GM12878 (cell line): ENCODE measurements at regions not wholly inside any gene's neighbourhood (a gene's known extent, or its start where the extent isn't known, plus 50 kb on each side); places are given as distances from the start of the nearest gene placed in this dataset.

Experiments
- ATAC-seq: fragments of 200-7000 bp; cut with Tn5 transposase; 3 replicates; pipeline ENCODE4 v1.9.1; 2020; ENCODE audit warnings: mild to moderate bottlenecking, moderate library complexity
- BruUV-seq: library from RNA; stranded (reverse); fragments of 400-500 nt; replicated peaks from 2 replicates; lab custom pipeline; 2021; lab: Mats Ljungman, UMichigan
- CTCF ChIA-PET: fragments of 300-600 bp; sonication (Branson Sonifier 250); formaldehyde crosslinking; extraction: SDS; loops from one replicate; lab custom pipeline; 2021; ENCODE audit warnings: inconsistent platforms; lab: Yijun Ruan, JAX
- POLR2A ChIA-PET: fragments of 350-600 bp; formaldehyde crosslinking; extraction: SDS; loops from one replicate; lab custom pipeline; 2021; ENCODE audit warnings: inconsistent platforms; lab: Charles Lee
- RAD21 ChIA-PET: fragments of 300-600 bp; sonication (Branson Sonifier 250); formaldehyde crosslinking; loops from one replicate; lab custom pipeline; 2023; ENCODE audit warnings: antibody characterized with exemption; ENCODE audit not compliant: unreplicated experiment; lab: Charles Lee
- SMC1A ChIA-PET: fragments of 300-600 bp; sonication (Branson Sonifier 250); formaldehyde crosslinking; loops from one replicate; lab custom pipeline; 2023; ENCODE audit not compliant: unreplicated experiment, uncharacterized antibody; lab: Charles Lee
- DNase-seq: peaks from one replicate; pipeline ENCODE4 v3.0.0-alpha.2; 2011; ENCODE audit warnings: low read depth, low spot score
- FAIRE-seq: peaks from 3 replicates; lab custom pipeline; 2011; peaks lifted over from hg19 to GRCh38; lab: Jason Lieb, UNC
- H2AFZ ChIP-seq: 2 replicates; pipeline ENCODE4 v1.6.0; 2011; ENCODE audit warnings: low read depth, low read length, control low read depth; ENCODE audit not compliant: control insufficient read depth
- H3K27ac ChIP-seq: 2 replicates; pipeline ENCODE4 v1.5.1; 2011; ENCODE audit warnings: control low read depth; ENCODE audit not compliant: control insufficient read depth, insufficient read depth
- H3K27me3 ChIP-seq, 2 experiments: replicated peaks in 1 of 2; 2 replicates each; pipeline versions ENCODE4 v1.6.0 to v1.6.1; 2011; ENCODE audit warnings: low read length in 1 of 2; ENCODE audit not compliant: control insufficient read depth in 2 of 2, insufficient read depth in 2 of 2
- H3K36me3 ChIP-seq, 2 experiments: 2 replicates each; pipeline ENCODE4 v1.5.1; 2011; ENCODE audit warnings: low read length in 1 of 2; ENCODE audit not compliant: control insufficient read depth in 2 of 2, insufficient read depth in 2 of 2
- H3K4me1 ChIP-seq: 2 replicates; pipeline ENCODE4 v1.6.1; 2011; ENCODE audit warnings: mild to moderate bottlenecking, low read length, moderate library complexity, mixed read lengths; ENCODE audit not compliant: control insufficient read depth, insufficient read depth
- H3K4me2 ChIP-seq: 2 replicates; pipeline ENCODE4 v1.6.0; 2011; ENCODE audit warnings: control low read depth; ENCODE audit not compliant: control insufficient read depth, insufficient read depth
- H3K4me3 ChIP-seq: fragments of 200-600 bp; sonication (generic); 2 replicates; pipeline ENCODE4 v1.5.1; 2016
- H3K79me2 ChIP-seq: 2 replicates; pipeline ENCODE4 v1.6.0; 2011; ENCODE audit warnings: low read length; ENCODE audit not compliant: control insufficient read depth, insufficient read depth
- H3K9ac ChIP-seq: 2 replicates; pipeline ENCODE4 v1.8.0; 2011; ENCODE audit warnings: low read length, control low read depth, mixed read lengths; ENCODE audit not compliant: control insufficient read depth, insufficient read depth
- H3K9me3 ChIP-seq: replicated peaks from 3 replicates; pipeline ENCODE4 v1.5.1; 2011; ENCODE audit warnings: mild to moderate bottlenecking, low read length; ENCODE audit not compliant: control insufficient read depth, insufficient read depth
- H4K20me1 ChIP-seq: 2 replicates; pipeline ENCODE4 v1.6.0; 2011; ENCODE audit not compliant: control insufficient read depth, insufficient read depth
- CBX3 ChIP-seq: fragments of 200-600 bp; sonication (generic); IDR thresholded peaks from 2 replicates; pipeline ENCODE4 v1.6.1; 2016; ENCODE audit warnings: low read depth, borderline replicate concordance
- CHD1 ChIP-seq: IDR thresholded peaks from 2 replicates; pipeline ENCODE4 v1.6.1; 2012; ENCODE audit warnings: low read depth, low read length, improper control_type of control experiment
- GABPA ChIP-seq: IDR thresholded peaks from 2 replicates; pipeline ENCODE4 v1.6.1; 2014; ENCODE audit warnings: antibody characterized with exemption, low read depth, mild to moderate bottlenecking, inconsistent platforms
- HDGF ChIP-seq: fragments of 450-650 bp; IDR thresholded peaks from 2 replicates; pipeline ENCODE4 v1.6.1; 2016; ENCODE audit warnings: antibody characterized with exemption
- PBX3 ChIP-seq: IDR thresholded peaks from 2 replicates; pipeline ENCODE4 v1.6.1; 2011; ENCODE audit warnings: mild to moderate bottlenecking, low read depth, low read length, moderate library complexity; ENCODE audit not compliant: insufficient replicate concordance
- SMAD5 ChIP-seq: IDR thresholded peaks from 2 replicates; pipeline ENCODE4 v1.6.1; 2016; ENCODE audit warnings: antibody characterized with exemption, low read depth
- ZNF24 ChIP-seq: fragments of 450-650 bp; IDR thresholded peaks from 2 replicates; pipeline ENCODE4 v1.6.1; 2017; ENCODE audit warnings: antibody characterized with exemption, mild to moderate bottlenecking
- WGBS: methylation state at CpG from one replicate; pipeline ENCODE4 v1.1.6; 2016; ENCODE audit warnings: low lambda C conversion rate; ENCODE audit not compliant: insufficient replicate concordance, insufficient coverage; ENCODE audit errors: missing lambda C conversion rate; 5-methylcytosine and 5-hydroxymethylcytosine counted together
- in situ Hi-C: fragments of 300-500 bp; cut with MboI; formaldehyde crosslinking; loops from 9 replicates; pipeline ENCODE4 v1.14.3; 2018; ENCODE audit warnings: mixed read lengths
- intact Hi-C: fragments of 100-400 bp; cut with micrococcal nuclease; formaldehyde crosslinking; loops from one replicate; pipeline ENCODE4 v1.14.2; 2022; ENCODE audit not compliant: unreplicated experiment

GRCh38 chr20:22426772-22427171 is 157.6 kb downstream of the FOXA2 start (continued):
- TF ChIP-seq HDGF (no peak), ZNF24 (no peak), CBX3 (no peak)

- intact Hi-C loops (no loop called here), in situ Hi-C loops (no loop called here)
- Histone ChIP-seq H3K4me1 (no peaks in the 10 kb centered on the region), H3K4me3 (no peak overlapping the region), H3K9ac (no peak overlapping the region), H4K20me1 (no peaks in the 10 kb centered on the region), H2AFZ (no peak overlapping the region), H3K79me2 (no peaks in the 10 kb centered on the region), H3K36me3 (no peaks in the 10 kb centered on the region), H3K4me2 (no peak overlapping the region), H3K9me3 (no peaks in the 10 kb centered on the region), H3K27me3 (no peaks in the 10 kb centered on the region; a peak in 1 of 4 replicates), H3K27ac (no peak overlapping the region)
- no peak for TF ChIP-seq SMAD5
- no peak for TF ChIP-seq GABPA
- TF ChIP-seq CHD1 = no peak
- TF ChIP-seq PBX3 = no peak
- ChIA-PET RAD21 (no interaction called here), CTCF (no interaction called here), POLR2A (no interaction called here), SMC1A (no interaction called here)
- DNase-seq (no peak), ATAC-seq (no peak), FAIRE-seq (no peak)
- 72% methylated on average over 5 of the region's 5 CpGs for WGBS
- BruUV-seq = no TSS peak
These were observed 158.8 kb downstream of the FOXA2 start for GRCh38 chr20:22425344-22426295.
